AG04449 (cell line): ENCODE measurements at regions not wholly inside any gene's neighbourhood (a gene's known extent, or its start where the extent isn't known, plus 50 kb on each side); places are given as distances from the start of the nearest gene placed in this dataset.

Experiments
- CTCF ChIA-PET: fragments of 350-600 bp; formaldehyde crosslinking; extraction: SDS; loops from one replicate; lab custom pipeline; 2021; ENCODE audit warnings: antibody characterized with exemption; lab: Yijun Ruan, JAX
- POLR2A ChIA-PET: fragments of 400-600, 350-600 bp; formaldehyde crosslinking; extraction: SDS; loops from one replicate; lab custom pipeline; 2020; ENCODE audit warnings: antibody characterized with exemption, inconsistent platforms; lab: Yijun Ruan, JAX
- DNase-seq: peaks from one replicate; pipeline ENCODE4 v3.0.0-alpha.2; 2010; ENCODE audit warnings: low read depth, low spot score
- H3K4me3 ChIP-seq: 2 replicates; pipeline ENCODE4 v1.5.1; 2011; ENCODE audit warnings: low read depth, mild to moderate bottlenecking, control low read depth, low read length
- CTCF ChIP-seq: IDR thresholded peaks from one replicate; pipeline ENCODE4 v1.5.1; 2011; ENCODE audit warnings: mild to moderate bottlenecking, moderate library complexity, low read length, control low read depth, inconsistent platforms; ENCODE audit not compliant: insufficient read depth; ENCODE audit errors: missing control alignments

GRCh38 chr3:174377684-174378083, 481.4 kb upstream of the NAALADL2 start:
- H3K4me3 ChIP-seq: no peak overlapping the region
- ChIA-PET POLR2A (no interaction called here), CTCF (no interaction called here)
- no peak for DNase-seq
- no peak for TF ChIP-seq CTCF

- ChIA-PET CTCF (interaction anchor here (1.0 kb wide), 1 partner anchor 16 kb away, joined by 4 read pairs; no protein-coding TSS in a partner anchor), POLR2A (no interaction called here)
- H3K4me3 ChIP-seq: no peak overlapping the region
- TF ChIP-seq CTCF: no peak
- no peak for DNase-seq
Observed at GRCh38 chr3:174382878-174383277, 476.3 kb upstream of the NAALADL2 start.

GRCh38 chr3:174387736-174388135, 471.4 kb upstream of the NAALADL2 start:
- ChIA-PET CTCF (no interaction called here), POLR2A (no interaction called here)
- DNase-seq: no peak
- H3K4me3 ChIP-seq: no peak overlapping the region
- TF ChIP-seq CTCF: no peak

- no peak overlapping the region for H3K4me3 ChIP-seq
- no peak for TF ChIP-seq CTCF
- DNase-seq: no peak
- ChIA-PET POLR2A (no interaction called here), CTCF (interaction anchor here (0.9 to 1.0 kb wide), 2 partner anchors 15 to 347 kb away, joined by 3 to 4 read pairs; no protein-coding TSS in a partner anchor)
Observed at GRCh38 chr3:174397848-174398247, 461.3 kb upstream of the NAALADL2 start.

GRCh38 chr3:174398761-174399160, 460.4 kb upstream of the NAALADL2 start:
- DNase-seq: no peak
- CTCF ChIA-PET: interaction anchor here (0.7 to 1.2 kb wide), 4 partner anchors 16 to 411 kb away, joined by 3 to 4 read pairs (median 3); no protein-coding TSS in a partner anchor
- POLR2A ChIA-PET: no interaction called here
- no peak for TF ChIP-seq CTCF
- H3K4me3 ChIP-seq: no peak overlapping the region

GRCh38 chr3:174403831-174404230, 455.3 kb upstream of the NAALADL2 start:
- ChIA-PET POLR2A (no interaction called here), CTCF (no interaction called here)
- H3K4me3 ChIP-seq: no peak overlapping the region
- no peak for DNase-seq
- no peak for TF ChIP-seq CTCF
